ENCODE measurements at regions not wholly inside any gene's neighbourhood (a gene's known extent, or its start where the extent isn't known, plus 50 kb on each side); places are given as distances from the start of the nearest gene placed in this dataset.

- TF ChIP-seq ZNF318 (IDR thresholded peaks at IDR 0.05; ENCODE audit: borderline replicate concordance in 1 of 2, low read depth in 1 of 2): no peak
- peak; percentile 55 for TF ChIP-seq POLR2AphosphoS5 (IDR thresholded peaks at IDR 0.05; ENCODE audit: control insufficient read depth, insufficient read depth, low read depth, low read length)
- TF ChIP-seq ZNF124 (CRISPR knock-in tag; IDR thresholded peaks at IDR 0.05): no peak
- TF ChIP-seq RBM17 (IDR thresholded peaks at IDR 0.05; ENCODE audit: borderline replicate concordance, low read depth, low read length): no peak
- TF ChIP-seq TRIM28 (IDR thresholded peaks at IDR 0.05): peak; percentile 86
- peak in 1 of 2 experiments; percentile 32; a peak in 1 of 4 replicates for TF ChIP-seq HDAC1 (IDR thresholded peaks at IDR 0.05)
- peak; percentile 52; the same call in 1 of the 2 replicates for TF ChIP-seq SMARCE1 (IDR thresholded peaks at IDR 0.05)
- TF ChIP-seq ZNF197 (CRISPR knock-in tag; IDR thresholded peaks at IDR 0.05; ENCODE audit: low read depth): no peak
- peak; percentile 38; the same call in 1 of the 2 replicates for TF ChIP-seq MTA2 (IDR thresholded peaks at IDR 0.05; ENCODE audit: low read depth)
- 0 out of 2 replicates have a peak, but pooled peaks have one; percentile 24 for TF ChIP-seq GATAD2A (IDR thresholded peaks at IDR 0.05)
- no peak for TF ChIP-seq HES1 (IDR thresholded peaks at IDR 0.05; ENCODE audit: low read depth)
- peak; percentile 85 for TF ChIP-seq TCF3 (CRISPR knock-in tag; IDR thresholded peaks at IDR 0.05)
- no peak for TF ChIP-seq ZKSCAN3 (CRISPR knock-in tag; IDR thresholded peaks at IDR 0.05)
- no peak for TF ChIP-seq ZNF830 (CRISPR knock-in tag; IDR thresholded peaks at IDR 0.05)
- TF ChIP-seq ZNF592 (IDR thresholded peaks at IDR 0.05): 0 out of 2 replicates have a peak, but pooled peaks have one; percentile 68
- TF ChIP-seq FOXJ3 (CRISPR knock-in tag; IDR thresholded peaks at IDR 0.05): no peak
- no peak for TF ChIP-seq DNMT1 (IDR thresholded peaks at IDR 0.05)
- TF ChIP-seq ARID1B (IDR thresholded peaks at IDR 0.05): peak; percentile 87
Measured at GRCh38 chr4:54473077-54473545, 184.6 kb upstream of the KIT start (continued).
